ELF-1 (cell line): ENCODE measurements at regions not wholly inside any gene's neighbourhood (a gene's known extent, or its start where the extent isn't known, plus 50 kb on each side); places are given as distances from the start of the nearest gene placed in this dataset.

Experiments
- DNase-seq: peaks from one replicate; pipeline ENCODE4 v3.0.0-alpha.2; 2016; ENCODE audit warnings: low read depth, low spot score

GRCh38 chr14:22388669-22389595 lies 200.1 kb downstream of the DAD1 start:
- no peak for DNase-seq

DNA sequence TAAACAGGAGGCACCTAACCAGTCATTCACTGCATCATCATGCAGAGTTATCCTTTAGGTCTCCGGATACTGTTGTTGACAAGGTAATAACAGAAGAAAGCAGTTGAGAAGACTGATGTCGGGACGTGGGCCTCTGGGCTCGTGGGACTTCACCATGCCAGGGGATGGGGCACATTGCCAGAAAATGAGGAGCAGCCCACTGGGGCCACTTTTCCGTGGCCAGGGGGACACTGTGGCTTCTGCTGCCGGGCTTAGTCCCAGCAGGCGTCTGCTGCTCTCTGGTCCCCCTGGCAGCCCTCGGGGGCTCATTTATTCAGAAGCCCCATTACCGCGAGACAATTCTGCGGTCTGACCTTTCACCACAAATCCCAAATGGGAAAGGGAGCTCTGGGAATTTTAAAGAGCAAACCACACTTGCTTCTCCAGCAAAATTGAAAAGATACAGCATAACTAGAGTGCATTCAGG lies 201.2 kb downstream of the DAD1 start:
- no peak for DNase-seq

DNA sequence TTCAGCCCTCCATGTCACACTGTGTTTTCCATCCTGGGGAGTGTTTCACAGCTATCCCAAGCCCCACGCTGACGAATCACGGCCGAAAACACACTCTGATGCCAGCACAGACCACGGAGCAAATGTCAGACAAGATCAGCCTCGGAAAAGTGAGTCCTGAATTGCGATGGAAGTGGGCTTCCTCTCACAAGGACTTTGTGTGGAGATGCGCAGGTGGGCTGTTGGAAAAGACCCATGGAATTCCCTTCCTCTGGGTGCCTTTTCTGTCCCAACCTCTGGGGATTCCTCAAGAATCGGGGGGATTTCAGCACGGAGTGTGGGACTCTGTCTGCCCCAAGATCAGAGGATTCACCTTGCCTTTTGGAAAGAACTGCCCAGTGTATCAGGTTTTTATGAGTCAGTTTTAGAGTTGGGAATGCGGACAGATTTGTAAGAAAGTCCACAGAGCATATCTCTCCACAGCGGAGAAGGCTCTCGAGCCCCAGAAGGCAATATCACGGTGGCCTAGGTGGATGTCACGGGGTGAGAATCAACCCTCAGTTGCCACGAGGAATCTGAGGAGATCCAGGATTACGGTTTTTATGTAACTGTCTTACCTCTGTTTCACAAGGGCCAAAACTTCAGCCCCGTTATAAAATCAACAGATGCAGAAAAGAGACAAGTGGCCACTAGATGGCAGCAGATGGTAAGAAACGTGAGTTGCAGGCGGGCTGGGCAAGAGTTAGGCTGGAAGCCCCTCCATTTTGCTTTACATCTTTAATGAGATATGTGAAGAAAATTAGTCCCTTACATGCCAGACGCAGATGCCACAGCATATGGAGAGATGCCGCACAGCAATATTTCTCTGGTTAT lies 201.9 kb downstream of the DAD1 start:
- peak; percentile 78 for DNase-seq

GRCh38 chr14:22384974-22385526 lies 204.0 kb downstream of the DAD1 start:
- no peak for DNase-seq

DNA sequence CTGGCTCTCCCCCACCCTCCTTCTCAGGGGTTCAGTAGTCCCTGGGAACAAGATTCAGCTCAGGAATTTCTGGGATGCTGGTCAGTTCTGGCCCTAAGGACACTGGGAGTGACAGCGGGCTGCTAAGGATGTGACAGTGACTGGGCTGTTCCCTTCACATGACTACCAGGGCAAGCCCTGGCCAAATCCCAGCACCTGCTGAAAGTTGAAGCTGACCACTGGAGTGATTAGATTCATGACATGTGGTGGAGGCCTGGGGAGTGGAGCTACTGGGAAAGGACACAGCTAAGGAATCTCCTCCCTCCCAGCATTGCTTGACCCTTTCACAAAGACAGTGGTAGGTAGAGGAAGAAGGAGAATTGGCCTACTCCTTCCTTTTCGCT lies 204.9 kb downstream of the DAD1 start:
- DNase-seq, result no peak

- no peak for DNase-seq
Observed at GRCh38 chr14:22383515-22384166, 205.4 kb downstream of the DAD1 start.

GRCh38 chr14:22382955-22383354 lies 206.1 kb downstream of the DAD1 start:
- no peak for DNase-seq

GRCh38 chr14:22382395-22382794 lies 206.6 kb downstream of the DAD1 start:
- DNase-seq, result no peak

DNA sequence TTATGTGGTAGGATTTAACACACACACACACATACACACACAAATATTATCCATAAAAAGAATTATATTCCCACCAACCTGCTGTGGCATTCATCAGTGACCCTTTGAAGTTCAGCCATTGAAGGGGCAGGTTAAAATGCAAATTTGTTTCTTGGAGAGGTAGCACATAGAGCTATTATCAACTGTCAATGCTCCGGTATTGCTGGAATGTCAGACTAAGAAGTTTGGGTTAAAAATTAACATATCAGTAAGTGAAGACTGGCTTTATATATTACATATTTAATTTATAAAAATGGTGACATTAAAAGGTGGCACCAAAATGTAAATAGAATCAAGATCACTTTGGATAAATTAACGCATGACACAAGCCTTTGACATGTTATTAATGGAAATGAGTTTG lies 207.3 kb downstream of the DAD1 start:
- no peak for DNase-seq

DNA sequence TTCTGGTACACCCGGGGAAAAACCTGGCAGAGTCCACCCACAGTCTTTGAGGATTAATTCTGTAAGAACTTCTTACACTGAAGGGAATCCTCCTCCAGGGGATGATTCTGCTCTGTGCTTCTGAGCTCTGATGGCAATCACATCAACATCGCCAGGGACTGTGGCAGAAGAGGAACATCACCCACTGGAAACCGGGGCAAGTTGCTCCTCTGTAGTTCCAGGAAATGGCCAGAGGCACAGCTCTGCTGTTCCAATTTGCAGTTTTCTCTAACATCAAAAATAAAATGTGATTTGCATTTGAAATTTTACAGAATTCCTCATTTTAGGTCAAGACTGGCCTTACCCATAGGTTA lies 207.6 kb downstream of the DAD1 start:
- no peak for DNase-seq

DNA sequence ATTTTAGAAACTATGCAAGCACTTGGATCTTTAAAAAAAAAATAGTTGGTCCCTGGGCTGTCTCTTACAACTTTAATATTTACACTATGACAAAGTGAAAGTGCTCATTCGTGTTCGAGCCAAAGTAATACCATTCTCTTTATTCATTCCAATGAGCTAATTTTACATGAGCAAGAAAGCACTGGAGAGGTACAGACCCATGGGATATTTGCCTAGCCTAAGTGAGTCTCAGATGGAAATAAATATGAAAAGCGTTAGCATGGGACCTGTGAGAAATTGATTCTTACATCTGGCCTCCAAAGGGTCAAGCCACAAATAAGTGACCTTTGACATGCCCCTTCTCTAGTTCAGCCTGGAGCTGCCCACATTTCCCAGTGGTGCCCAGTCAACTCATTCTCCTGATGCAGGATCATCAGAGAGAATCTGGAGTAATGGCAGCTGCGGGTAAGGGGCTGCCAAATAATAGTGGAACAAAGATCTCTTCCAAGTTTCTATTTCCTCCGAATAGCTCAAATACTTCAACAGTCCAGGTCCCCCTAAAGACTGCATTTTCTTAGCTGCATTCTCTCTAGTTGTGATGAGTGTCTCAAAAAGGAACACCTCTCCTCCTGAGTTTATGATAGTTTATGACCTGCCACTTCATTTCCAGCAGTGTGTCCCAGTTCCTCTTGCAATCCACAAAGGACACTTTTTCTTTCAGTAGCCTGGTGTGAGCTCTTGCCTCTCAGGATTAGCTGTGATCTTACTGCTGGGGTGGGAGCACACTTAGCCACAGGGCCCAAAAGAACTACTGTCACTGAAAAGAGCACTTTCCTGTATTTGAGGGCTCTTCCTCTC lies 208.2 kb downstream of the DAD1 start:
- DNase-seq, result no peak

GRCh38 chr14:22379727-22380126 lies 209.3 kb downstream of the DAD1 start:
- no peak for DNase-seq

- DNase-seq, result no peak
Observed at GRCh38 chr14:22378181-22378580, 210.8 kb downstream of the DAD1 start.

GRCh38 chr14:22375321-22375930 lies 213.6 kb downstream of the DAD1 start:
- DNase-seq, result no peak

DNA sequence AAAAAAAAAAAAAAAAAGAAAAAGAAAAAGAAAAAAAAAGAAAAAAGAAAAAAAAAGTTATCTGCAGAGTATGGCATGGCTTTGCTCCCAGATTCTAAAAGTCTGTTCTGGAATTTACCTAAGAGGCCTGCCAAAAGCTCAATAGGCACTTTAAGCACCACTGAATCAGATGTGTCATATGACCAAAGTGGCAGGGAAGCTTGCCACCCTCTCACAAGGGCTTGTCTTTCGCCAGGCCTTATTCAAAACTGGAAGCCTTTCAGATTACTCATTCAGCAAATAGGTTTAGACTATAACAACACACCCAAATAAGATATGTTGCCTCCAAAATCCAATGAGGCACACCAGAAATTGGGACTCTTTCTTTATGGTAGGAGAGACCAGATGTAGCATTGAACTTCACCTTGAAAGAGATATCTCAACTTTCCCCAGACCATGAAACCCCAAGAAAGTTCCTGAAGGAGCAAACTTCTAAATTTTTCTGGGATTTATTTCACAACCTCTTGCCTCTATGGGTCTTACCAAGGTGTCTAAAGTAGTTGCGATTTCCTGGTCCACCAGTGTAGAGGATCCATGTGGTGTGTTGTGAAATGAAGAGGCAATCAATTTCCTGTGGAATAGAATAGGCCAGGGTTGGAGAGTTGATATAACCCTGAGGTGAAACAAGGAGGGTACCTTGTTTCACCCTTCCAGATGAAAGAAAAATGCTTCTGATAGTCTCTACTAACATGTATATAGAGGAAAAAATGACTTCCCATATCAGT lies 218.8 kb downstream of the DAD1 start:
- no peak for DNase-seq

GRCh38 chr14:22358726-22359125 lies 230.3 kb downstream of the DAD1 start:
- no peak for DNase-seq

DNA sequence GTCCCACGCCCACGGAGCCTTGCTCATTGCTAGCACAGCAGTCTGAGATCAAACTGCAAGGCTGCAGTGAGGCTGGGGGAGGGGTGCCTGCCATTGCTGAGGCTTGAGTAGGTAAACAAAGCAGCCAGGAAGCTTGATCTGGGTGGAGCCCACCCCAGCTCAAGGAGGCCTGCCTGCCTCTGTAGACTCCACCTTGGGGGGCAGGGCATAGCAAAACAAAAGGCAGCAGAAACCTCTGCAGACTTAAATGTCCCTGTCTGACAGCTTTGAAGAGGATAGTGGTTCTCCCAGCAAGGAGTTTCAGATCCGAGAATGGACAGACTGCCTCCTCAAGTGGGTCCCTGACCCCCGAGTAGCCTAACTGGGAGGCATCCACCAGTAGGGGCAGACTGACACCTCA lies 239.7 kb downstream of the DAD1 start:
- DNase-seq, result peak; percentile 32

GRCh38 chr14:22344673-22345072 lies 244.4 kb downstream of the DAD1 start:
- DNase-seq, result no peak

DNA sequence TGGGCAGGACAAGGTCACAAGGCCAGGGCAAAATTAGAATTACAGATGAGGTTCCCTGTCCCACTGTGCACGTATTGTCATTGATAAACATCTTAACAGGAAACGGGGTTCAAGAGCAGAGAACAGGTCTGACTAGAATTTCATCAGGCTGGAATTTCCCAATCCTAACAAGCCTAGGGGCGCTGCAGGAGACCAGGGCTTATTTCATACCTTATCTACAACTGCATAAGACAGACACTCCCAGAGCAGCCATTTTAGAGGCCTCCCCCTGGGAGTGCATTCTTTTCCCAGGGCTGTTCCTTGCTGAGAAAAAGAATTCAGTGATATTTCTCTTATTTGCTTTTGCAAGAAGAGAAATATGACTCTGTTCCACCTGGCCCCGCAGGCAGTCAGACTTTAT lies 244.8 kb downstream of the DAD1 start:
- peak; percentile 18 for DNase-seq

GRCh38 chr14:22341049-22341448 lies 248.0 kb downstream of the DAD1 start:
- DNase-seq, result no peak
